HEK293 (cell line): ENCODE measurements at regions not wholly inside any gene's neighbourhood (a gene's known extent, or its start where the extent isn't known, plus 50 kb on each side); places are given as distances from the start of the nearest gene placed in this dataset.

Experiments used
- CTCF ChIA-PET: fragments of 350-600 bp; formaldehyde crosslinking; extraction: SDS; loops from one replicate; lab custom pipeline; 2021; ENCODE audit warnings: antibody characterized with exemption; lab: Yijun Ruan, JAX
- POLR2A ChIA-PET: fragments of 300-600 bp; formaldehyde crosslinking; extraction: SDS; loops from one replicate; lab custom pipeline; 2020; ENCODE audit warnings: antibody characterized with exemption, inconsistent platforms; lab: Yijun Ruan, JAX
- H3K27ac ChIP-seq: fragments of 200-500 bp; sonication (Bioruptor generic); 2 replicates; pipeline ENCODE4 v1.5.1; 2014; ENCODE audit warnings: low read depth, low read length, control low read depth, inconsistent platforms; ENCODE audit errors: extremely low read depth
- H3K36me3 ChIP-seq, 2 experiments: fragments of 200-500 bp in 1 of 2; sonication (Bioruptor generic) in 1 of 2; 1 replicate in 1 of 2; 2 replicates in 1 of 2; pipeline ENCODE4 v1.5.1; 2014 to 2017; ENCODE audit warnings: inconsistent platforms in 2 of 2, low read length in 2 of 2; ENCODE audit not compliant: control insufficient read depth in 2 of 2, insufficient read depth in 1 of 2
- H3K4me1 ChIP-seq: fragments of 200-500 bp; sonication (Bioruptor generic); 2 replicates; pipeline ENCODE4 v1.5.1; 2014; ENCODE audit warnings: mild to moderate bottlenecking, low read length, inconsistent platforms; ENCODE audit not compliant: control insufficient read depth, insufficient read depth
- H3K4me3 ChIP-seq: 2 replicates; pipeline ENCODE4 v1.5.1; 2011; ENCODE audit warnings: low read depth, mild to moderate bottlenecking, control low read depth, low read length, moderate library complexity
- H3K9me3 ChIP-seq: fragments of 200-500 bp; sonication (Bioruptor generic); 2 replicates; pipeline ENCODE4 v1.5.1; 2014; ENCODE audit warnings: low read depth, low read length, inconsistent platforms; ENCODE audit not compliant: control insufficient read depth, insufficient read depth
- CTCF ChIP-seq: fragments of 450-650 bp; formaldehyde crosslinking; IDR thresholded peaks from 2 replicates; pipeline ENCODE4 v1.5.1; 2016; ENCODE audit warnings: missing biosample characterization, missing genetic modification characterization
- HOXC10 ChIP-seq: sonication (generic); formaldehyde crosslinking; IDR thresholded peaks from 2 replicates; pipeline ENCODE4 v1.8.1; 2023; ENCODE audit warnings: mild to moderate bottlenecking, missing genetic modification reagents
- KLF1 ChIP-seq: fragments of 450-650 bp; formaldehyde crosslinking; IDR thresholded peaks from 2 replicates; pipeline ENCODE4 v1.5.1; 2016; ENCODE audit warnings: missing biosample characterization, missing genetic modification characterization
- KLF16 ChIP-seq: fragments of 450-650 bp; formaldehyde crosslinking; IDR thresholded peaks from 2 replicates; pipeline ENCODE4 v1.5.1; 2017; ENCODE audit warnings: missing biosample characterization, missing genetic modification characterization
- KLF17 ChIP-seq: fragments of 450-650 bp; formaldehyde crosslinking; IDR thresholded peaks from 2 replicates; pipeline ENCODE4 v1.5.1; 2016; ENCODE audit warnings: missing biosample characterization, missing genetic modification characterization
- MEIS1 ChIP-seq: sonication (generic); formaldehyde crosslinking; IDR thresholded peaks from 2 replicates; pipeline ENCODE4 v1.8.1; 2022; ENCODE audit warnings: missing genetic modification reagents, mild to moderate bottlenecking, borderline replicate concordance
- MZF1 ChIP-seq: fragments of 450-650 bp; formaldehyde crosslinking; IDR thresholded peaks from 2 replicates; pipeline ENCODE4 v1.5.1; 2017; ENCODE audit warnings: missing biosample characterization, missing genetic modification characterization, borderline replicate concordance
- PATZ1 ChIP-seq: fragments of 450-650 bp; formaldehyde crosslinking; IDR thresholded peaks from 2 replicates; pipeline ENCODE4 v1.5.1; 2016; ENCODE audit warnings: missing biosample characterization, missing genetic modification characterization
- SP2 ChIP-seq: fragments of 450-650 bp; formaldehyde crosslinking; IDR thresholded peaks from 2 replicates; pipeline ENCODE4 v1.5.1; 2016; ENCODE audit warnings: missing biosample characterization, missing genetic modification characterization
- ZBTB10 ChIP-seq: fragments of 450-650 bp; formaldehyde crosslinking; IDR thresholded peaks from 2 replicates; pipeline ENCODE4 v1.5.1; 2016; ENCODE audit warnings: missing biosample characterization, missing genetic modification characterization
- ZBTB26 ChIP-seq: fragments of 450-650 bp; formaldehyde crosslinking; optimal IDR thresholded peaks from 2 replicates; pipeline ENCODE3; 2016; ENCODE audit warnings: missing biosample characterization, mild to moderate bottlenecking, missing genetic modification characterization
- ZBTB48 ChIP-seq: fragments of 450-650 bp; formaldehyde crosslinking; IDR thresholded peaks from 2 replicates; pipeline ENCODE4 v1.5.1; 2016; ENCODE audit warnings: missing biosample characterization, missing genetic modification characterization
- ZNF114 ChIP-seq: fragments of 450-650 bp; formaldehyde crosslinking; IDR thresholded peaks from 2 replicates; pipeline ENCODE4 v1.5.0; 2017; ENCODE audit warnings: missing biosample characterization, missing genetic modification characterization
- ZNF221 ChIP-seq: fragments of 450-650 bp; formaldehyde crosslinking; IDR thresholded peaks from 2 replicates; pipeline ENCODE4 v1.5.1; 2017; ENCODE audit warnings: missing biosample characterization, missing genetic modification characterization, borderline replicate concordance
- ZNF266 ChIP-seq: fragments of 450-650 bp; formaldehyde crosslinking; IDR thresholded peaks from 2 replicates; pipeline ENCODE4 v1.5.1; 2016; ENCODE audit warnings: missing biosample characterization, missing genetic modification characterization, low read depth
- ZNF350 ChIP-seq: fragments of 450-650 bp; formaldehyde crosslinking; IDR thresholded peaks from 2 replicates; pipeline ENCODE4 v1.5.0; 2017; ENCODE audit warnings: missing biosample characterization, mild to moderate bottlenecking, missing genetic modification characterization
- ZNF394 ChIP-seq: fragments of 450-650 bp; formaldehyde crosslinking; IDR thresholded peaks from 2 replicates; pipeline ENCODE4 v1.5.1; 2016; ENCODE audit warnings: missing biosample characterization, missing genetic modification characterization, mild to moderate bottlenecking, moderate library complexity, borderline replicate concordance
- ZNF473 ChIP-seq: fragments of 450-650 bp; formaldehyde crosslinking; IDR thresholded peaks from 2 replicates; pipeline ENCODE4 v1.5.1; 2017; ENCODE audit warnings: missing biosample characterization, missing genetic modification characterization
- ZNF521 ChIP-seq: fragments of 450-650 bp; formaldehyde crosslinking; IDR thresholded peaks from 2 replicates; pipeline ENCODE4 v1.5.1; 2017; ENCODE audit warnings: missing biosample characterization, mild to moderate bottlenecking, missing genetic modification characterization
- ZNF580 ChIP-seq: fragments of 450-650 bp; formaldehyde crosslinking; IDR thresholded peaks from 2 replicates; pipeline ENCODE4 v1.5.1; 2016; ENCODE audit warnings: missing biosample characterization, missing genetic modification characterization
- ZNF692 ChIP-seq: fragments of 450-650 bp; formaldehyde crosslinking; IDR thresholded peaks from 2 replicates; pipeline ENCODE4 v1.5.1; 2016; ENCODE audit warnings: missing biosample characterization, missing genetic modification characterization
- ZNF707 ChIP-seq: fragments of 450-650 bp; formaldehyde crosslinking; IDR thresholded peaks from 2 replicates; pipeline ENCODE4 v1.5.1; 2016; ENCODE audit warnings: missing biosample characterization, missing genetic modification characterization
- ZNF768 ChIP-seq: fragments of 450-650 bp; formaldehyde crosslinking; IDR thresholded peaks from 2 replicates; pipeline ENCODE4 v1.5.1; 2018; ENCODE audit warnings: missing biosample characterization, mild to moderate bottlenecking, missing genetic modification characterization
- ZNF830 ChIP-seq: fragments of 450-650 bp; IDR thresholded peaks from 2 replicates; pipeline ENCODE4 v1.5.0; 2018; ENCODE audit warnings: missing biosample characterization, missing genetic modification characterization, low read depth, mild to moderate bottlenecking, moderate library complexity
- ZSCAN18 ChIP-seq: fragments of 450-650 bp; formaldehyde crosslinking; IDR thresholded peaks from 2 replicates; pipeline ENCODE4 v1.5.1; 2016; ENCODE audit warnings: missing biosample characterization, missing genetic modification characterization

GRCh38 chr4:170305627-170306026 is 215.9 kb upstream of the AADAT start (continued):
- TF ChIP-seq ZBTB26 (tag by site-specific recombination) = no peak
- TF ChIP-seq ZNF114 (tag by site-specific recombination) = no peak
- TF ChIP-seq MEIS1 (CRISPR knock-in tag) = no peak
- no peak for TF ChIP-seq ZNF473 (tag by site-specific recombination)
- TF ChIP-seq ZSCAN18 (tag by site-specific recombination) = no peak

GRCh38 chr4:170281027-170281426 is 191.3 kb upstream of the AADAT start:
- ChIA-PET POLR2A (no interaction called here), CTCF (no interaction called here)
- no peak overlapping the region for H3K27ac ChIP-seq
- no peaks in the 10 kb centered on the region for H3K36me3 ChIP-seq
- no peaks in the 10 kb centered on the region for H3K9me3 ChIP-seq
- TF ChIP-seq ZNF580 (tag by site-specific recombination) (no peak), KLF16 (tag by site-specific recombination) (no peak), ZNF266 (tag by site-specific recombination) (no peak), ZNF768 (tag by site-specific recombination) (no peak), ZBTB10 (no peak), ZNF707 (no peak), ZNF350 (tag by site-specific recombination) (no peak), SP2 (tag by site-specific recombination) (no peak), ZNF521 (tag by site-specific recombination) (no peak), ZNF394 (no peak), ZNF221 (tag by site-specific recombination) (no peak), ZNF830 (tag by site-specific recombination) (no peak), CTCF (tag by site-specific recombination) (no peak), KLF1 (no peak), MZF1 (no peak), ZBTB48 (tag by site-specific recombination) (no peak), ZNF692 (tag by site-specific recombination) (no peak), PATZ1 (tag by site-specific recombination) (no peak), HOXC10 (no peak), KLF17 (tag by site-specific recombination) (no peak)
- H3K4me1 ChIP-seq = no peaks in the 10 kb centered on the region
- H3K4me3 ChIP-seq = no peak overlapping the region
